Liver (tissue), 8 donors: ENCODE measurements at regions not wholly inside any gene's neighbourhood (a gene's known extent, or its start where the extent isn't known, plus 50 kb on each side); places are given as distances from the start of the nearest gene placed in this dataset.

Experiments used
- DNase-seq: peaks from one replicate; pipeline ENCODE4 v3.0.0-alpha.2; 2017; ENCODE audit warnings: low spot score
- H3K27ac ChIP-seq, 2 donors: one replicate each; pipeline ENCODE4 v1.7.0; 2013; ENCODE audit warnings: inconsistent platforms in 2 of 2, low read length in 2 of 2, control low read depth in 1 of 2, low read depth in 1 of 2, mild to moderate bottlenecking in 1 of 2
- H3K27me3 ChIP-seq, 4 donors: one replicate each; pipeline versions ENCODE4 v1.6.1 to v1.7.0; 2013; ENCODE audit warnings: low read length in 3 of 4, inconsistent platforms in 1 of 4, mild to moderate bottlenecking in 1 of 4, moderate library complexity in 1 of 4; ENCODE audit not compliant: control insufficient read depth in 4 of 4, insufficient read depth in 4 of 4
- H3K36me3 ChIP-seq, 4 donors: one replicate each; pipeline versions ENCODE4 v1.6.1 to v1.7.0; 2013; ENCODE audit warnings: low read length in 3 of 4, mild to moderate bottlenecking in 3 of 4, low read depth in 1 of 4, moderate library complexity in 1 of 4; ENCODE audit not compliant: control insufficient read depth in 4 of 4, insufficient read depth in 3 of 4
- H3K4me1 ChIP-seq, 4 donors: one replicate each; pipeline versions ENCODE4 v1.6.1 to v1.7.0; 2013; ENCODE audit warnings: low read length in 3 of 4, mild to moderate bottlenecking in 3 of 4, moderate library complexity in 1 of 4; ENCODE audit not compliant: control insufficient read depth in 4 of 4, insufficient read depth in 4 of 4
- H3K4me3 ChIP-seq, 3 donors: one replicate each; pipeline versions ENCODE4 v1.6.1 to v1.7.0; 2013; ENCODE audit warnings: low read length in 3 of 3, control low read depth in 1 of 3, low read depth in 1 of 3, mild to moderate bottlenecking in 1 of 3
- H3K9ac ChIP-seq, 2 donors: one replicate each; pipeline ENCODE4 v1.7.0; 2013; ENCODE audit warnings: low read length in 2 of 2, mild to moderate bottlenecking in 2 of 2, moderate library complexity in 2 of 2, control low read depth in 1 of 2, low read depth in 1 of 2
- H3K9me3 ChIP-seq, 4 donors: one replicate each; pipeline versions ENCODE4 v1.6.1 to v1.7.0; 2013; ENCODE audit warnings: low read length in 3 of 4; ENCODE audit not compliant: control insufficient read depth in 4 of 4
- EGR1 ChIP-seq, 2 donors: IDR thresholded peaks; 2 replicates each; pipeline ENCODE4 v1.6.1; 2016 to 2018; ENCODE audit warnings: antibody characterized with exemption in 2 of 2, low read depth in 2 of 2
- FOXA1 ChIP-seq: IDR thresholded peaks from 2 replicates; pipeline ENCODE4 v1.6.1; 2016; ENCODE audit warnings: antibody characterized with exemption
- FOXA2 ChIP-seq: IDR thresholded peaks from 2 replicates; pipeline ENCODE4 v1.6.1; 2016; ENCODE audit warnings: antibody characterized with exemption
- GABPA ChIP-seq, 2 donors: IDR thresholded peaks in 1 of 2; conservative IDR thresholded peaks in 1 of 2; 2 replicates each; pipeline ENCODE4 v1.6.1; 2016; ENCODE audit warnings: antibody characterized with exemption in 2 of 2, mild to moderate bottlenecking in 1 of 2, moderate library complexity in 1 of 2
- HNF4A ChIP-seq, 2 donors: conservative IDR thresholded peaks; 2 replicates each; pipeline ENCODE4 v1.6.1; 2016; ENCODE audit warnings: antibody characterized with exemption in 2 of 2, mild to moderate bottlenecking in 2 of 2
- HNF4G ChIP-seq: IDR thresholded peaks from 2 replicates; pipeline ENCODE4 v1.6.1; 2016; ENCODE audit warnings: antibody characterized with exemption
- NR2F2 ChIP-seq: IDR thresholded peaks from 2 replicates; pipeline ENCODE4 v1.6.1; 2016; ENCODE audit warnings: antibody characterized with exemption
- RAD21 ChIP-seq, 2 donors: IDR thresholded peaks; 2 replicates each; pipeline ENCODE4 v1.6.1; 2016; ENCODE audit warnings: antibody characterized with exemption in 2 of 2, mild to moderate bottlenecking in 2 of 2
- RXRA ChIP-seq, 2 donors: IDR thresholded peaks; 2 replicates each; pipeline ENCODE4 v1.6.1; 2017 to 2018; ENCODE audit warnings: antibody characterized with exemption in 2 of 2, mild to moderate bottlenecking in 1 of 2
- TAF1 ChIP-seq: conservative IDR thresholded peaks from 2 replicates; pipeline ENCODE4 v1.6.1; 2016; ENCODE audit warnings: antibody characterized with exemption, mild to moderate bottlenecking
- YY1 ChIP-seq: IDR thresholded peaks from 2 replicates; pipeline ENCODE4 v1.6.1; 2016; ENCODE audit warnings: antibody characterized with exemption, mild to moderate bottlenecking
- WGBS: extraction: QIAGEN DNeasy Blood & Tissue Kit; methylation state at CpG from one replicate; pipeline ENCODE4 v1.1.7; 2013; 5-methylcytosine and 5-hydroxymethylcytosine counted together
- TF ChIP-seq, protein P1 (sequence below): IDR thresholded peaks from 2 replicates; pipeline ENCODE4 v1.6.1; 2016; ENCODE audit warnings: antibody characterized with exemption, mild to moderate bottlenecking
- TF ChIP-seq, protein P2 (sequence below): IDR thresholded peaks from 2 replicates; pipeline ENCODE4 v1.6.1; 2016; ENCODE audit warnings: antibody characterized with exemption
- TF ChIP-seq, protein P3 (sequence below): IDR thresholded peaks from 2 replicates; pipeline ENCODE4 v1.6.1; 2016; ENCODE audit warnings: antibody characterized with exemption
- TF ChIP-seq, protein P4 (sequence below): IDR thresholded peaks from 2 replicates; pipeline ENCODE4 v1.6.1; 2016; ENCODE audit warnings: antibody characterized with exemption
- TF ChIP-seq, protein P5 (sequence below): fragments of 150-350 bp; IDR thresholded peaks from 2 replicates; pipeline ENCODE4 v1.5.1; 2017; ENCODE audit warnings: improper control_type of control experiment, low read depth, low read length; ENCODE audit not compliant: missing input control
- donor health status: healthy.
- donor health status: healthy.
- donor health status: healthy.
- donor health status: healthy.
- donor health status: healthy.

DNA sequence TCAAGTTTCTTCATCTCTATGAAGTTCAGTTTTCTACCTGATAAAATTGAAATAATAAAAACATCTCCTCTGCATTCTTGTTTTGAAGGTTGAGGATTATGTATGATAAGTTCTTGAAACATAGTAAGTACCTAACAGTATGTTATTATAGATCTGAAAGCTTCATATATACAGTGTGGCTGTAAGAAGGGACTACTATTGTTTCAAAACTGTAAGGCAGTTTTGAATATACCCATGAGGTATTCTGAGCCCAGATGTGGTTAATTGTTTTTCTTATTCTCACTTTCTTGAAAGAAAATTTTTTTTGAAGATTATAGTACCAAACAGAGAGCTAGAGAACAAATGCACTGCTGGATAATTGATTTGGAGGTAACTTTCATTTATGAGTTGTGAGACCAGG lies 383.2 kb downstream of the CHSY3 start:
- H3K27me3 ChIP-seq, result no peaks in the 10 kb centered on the region
- TF ChIP-seq NR2F2 (no peak), RXRA (IDR thresholded peaks at IDR 0.05) (no peak), YY1 (no peak), HNF4G (no peak), FOXA1 (no peak), GABPA (IDR thresholded peaks at IDR 0.05 in 1 of 2, conservative IDR thresholded peaks at IDR 0.05 in 1 of 2) (no peak), FOXA2 (no peak), RAD21 (IDR thresholded peaks at IDR 0.05) (no peak)
- TF ChIP-seq, protein P1, sequence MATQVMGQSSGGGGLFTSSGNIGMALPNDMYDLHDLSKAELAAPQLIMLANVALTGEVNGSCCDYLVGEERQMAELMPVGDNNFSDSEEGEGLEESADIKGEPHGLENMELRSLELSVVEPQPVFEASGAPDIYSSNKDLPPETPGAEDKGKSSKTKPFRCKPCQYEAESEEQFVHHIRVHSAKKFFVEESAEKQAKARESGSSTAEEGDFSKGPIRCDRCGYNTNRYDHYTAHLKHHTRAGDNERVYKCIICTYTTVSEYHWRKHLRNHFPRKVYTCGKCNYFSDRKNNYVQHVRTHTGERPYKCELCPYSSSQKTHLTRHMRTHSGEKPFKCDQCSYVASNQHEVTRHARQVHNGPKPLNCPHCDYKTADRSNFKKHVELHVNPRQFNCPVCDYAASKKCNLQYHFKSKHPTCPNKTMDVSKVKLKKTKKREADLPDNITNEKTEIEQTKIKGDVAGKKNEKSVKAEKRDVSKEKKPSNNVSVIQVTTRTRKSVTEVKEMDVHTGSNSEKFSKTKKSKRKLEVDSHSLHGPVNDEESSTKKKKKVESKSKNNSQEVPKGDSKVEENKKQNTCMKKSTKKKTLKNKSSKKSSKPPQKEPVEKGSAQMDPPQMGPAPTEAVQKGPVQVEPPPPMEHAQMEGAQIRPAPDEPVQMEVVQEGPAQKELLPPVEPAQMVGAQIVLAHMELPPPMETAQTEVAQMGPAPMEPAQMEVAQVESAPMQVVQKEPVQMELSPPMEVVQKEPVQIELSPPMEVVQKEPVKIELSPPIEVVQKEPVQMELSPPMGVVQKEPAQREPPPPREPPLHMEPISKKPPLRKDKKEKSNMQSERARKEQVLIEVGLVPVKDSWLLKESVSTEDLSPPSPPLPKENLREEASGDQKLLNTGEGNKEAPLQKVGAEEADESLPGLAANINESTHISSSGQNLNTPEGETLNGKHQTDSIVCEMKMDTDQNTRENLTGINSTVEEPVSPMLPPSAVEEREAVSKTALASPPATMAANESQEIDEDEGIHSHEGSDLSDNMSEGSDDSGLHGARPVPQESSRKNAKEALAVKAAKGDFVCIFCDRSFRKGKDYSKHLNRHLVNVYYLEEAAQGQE, result no peak
- TF ChIP-seq, protein P2, sequence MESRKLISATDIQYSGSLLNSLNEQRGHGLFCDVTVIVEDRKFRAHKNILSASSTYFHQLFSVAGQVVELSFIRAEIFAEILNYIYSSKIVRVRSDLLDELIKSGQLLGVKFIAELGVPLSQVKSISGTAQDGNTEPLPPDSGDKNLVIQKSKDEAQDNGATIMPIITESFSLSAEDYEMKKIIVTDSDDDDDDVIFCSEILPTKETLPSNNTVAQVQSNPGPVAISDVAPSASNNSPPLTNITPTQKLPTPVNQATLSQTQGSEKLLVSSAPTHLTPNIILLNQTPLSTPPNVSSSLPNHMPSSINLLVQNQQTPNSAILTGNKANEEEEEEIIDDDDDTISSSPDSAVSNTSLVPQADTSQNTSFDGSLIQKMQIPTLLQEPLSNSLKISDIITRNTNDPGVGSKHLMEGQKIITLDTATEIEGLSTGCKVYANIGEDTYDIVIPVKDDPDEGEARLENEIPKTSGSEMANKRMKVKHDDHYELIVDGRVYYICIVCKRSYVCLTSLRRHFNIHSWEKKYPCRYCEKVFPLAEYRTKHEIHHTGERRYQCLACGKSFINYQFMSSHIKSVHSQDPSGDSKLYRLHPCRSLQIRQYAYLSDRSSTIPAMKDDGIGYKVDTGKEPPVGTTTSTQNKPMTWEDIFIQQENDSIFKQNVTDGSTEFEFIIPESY, result no peak
- TF ChIP-seq, protein P3, sequence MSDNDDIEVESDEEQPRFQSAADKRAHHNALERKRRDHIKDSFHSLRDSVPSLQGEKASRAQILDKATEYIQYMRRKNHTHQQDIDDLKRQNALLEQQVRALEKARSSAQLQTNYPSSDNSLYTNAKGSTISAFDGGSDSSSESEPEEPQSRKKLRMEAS, result no peak
- TF ChIP-seq, protein P4, sequence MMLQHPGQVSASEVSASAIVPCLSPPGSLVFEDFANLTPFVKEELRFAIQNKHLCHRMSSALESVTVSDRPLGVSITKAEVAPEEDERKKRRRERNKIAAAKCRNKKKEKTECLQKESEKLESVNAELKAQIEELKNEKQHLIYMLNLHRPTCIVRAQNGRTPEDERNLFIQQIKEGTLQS, result no peak
- no peak for DNase-seq
- no peaks in the 10 kb centered on the region for H3K9me3 ChIP-seq
- H3K27ac ChIP-seq, result no peak overlapping the region
- H3K4me1 ChIP-seq, result no peaks in the 10 kb centered on the region
- H3K36me3 ChIP-seq, result no peaks in the 10 kb centered on the region
- no peak overlapping the region for H3K9ac ChIP-seq
- no peak overlapping the region for H3K4me3 ChIP-seq

DNA sequence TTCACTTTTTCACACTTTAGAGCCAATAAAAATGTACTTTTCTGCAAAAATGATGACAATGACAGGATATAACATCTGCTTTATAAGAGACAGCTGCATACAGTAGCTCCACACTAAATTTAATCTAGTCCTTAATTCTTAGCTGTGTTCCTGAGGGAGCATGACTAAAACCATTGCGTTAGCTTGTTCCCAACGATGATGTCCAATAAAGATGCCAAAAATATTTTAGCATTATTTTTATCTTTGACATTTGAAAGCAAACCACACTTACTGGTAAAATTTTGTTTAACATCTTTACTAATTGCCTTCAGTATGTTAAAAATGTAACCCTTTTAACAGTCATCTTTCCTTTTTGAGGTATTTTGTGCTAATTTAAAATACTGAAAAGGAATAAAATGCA lies 382.7 kb downstream of the CHSY3 start:
- H3K36me3 ChIP-seq, result no peaks in the 10 kb centered on the region
- no peak for TF ChIP-seq HNF4G
- TF ChIP-seq NR2F2, result no peak
- no peak for TF ChIP-seq RXRA (IDR thresholded peaks at IDR 0.05)
- TF ChIP-seq YY1, result no peak
- H3K9ac ChIP-seq, result no peak overlapping the region
- H3K27ac ChIP-seq, result no peak overlapping the region
- no peaks in the 10 kb centered on the region for H3K9me3 ChIP-seq
- no peak overlapping the region for H3K4me3 ChIP-seq
- WGBS, result 79% methylated on average over 2 of the region's 2 CpGs
- DNase-seq, result no peak
- H3K4me1 ChIP-seq, result no peaks in the 10 kb centered on the region
- no peaks in the 10 kb centered on the region for H3K27me3 ChIP-seq

DNA sequence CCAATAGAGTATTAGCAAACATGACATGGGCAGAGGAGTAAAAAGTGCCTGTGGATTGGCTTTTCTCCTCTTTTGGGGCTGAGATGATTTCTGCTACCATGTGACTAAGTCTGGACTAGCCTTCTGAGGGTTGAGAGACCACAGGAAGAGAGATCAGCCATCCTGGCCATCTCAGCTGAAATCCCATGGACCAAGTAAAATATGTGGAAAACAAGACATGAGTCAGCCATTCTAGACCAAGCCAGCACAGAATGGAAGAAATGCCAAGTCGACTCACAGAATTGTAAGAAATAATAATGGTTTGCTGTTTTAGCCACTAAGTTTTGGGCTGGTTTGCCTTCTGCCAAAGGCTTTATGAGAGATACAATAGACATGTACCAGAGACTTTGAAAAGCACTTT lies 377.8 kb downstream of the CHSY3 start:
- no peak for DNase-seq
- Histone ChIP-seq H3K9ac (no peak overlapping the region), H3K4me3 (no peak overlapping the region), H3K36me3 (no peaks in the 10 kb centered on the region), H3K27ac (no peak overlapping the region), H3K9me3 (no peaks in the 10 kb centered on the region), H3K4me1 (no peaks in the 10 kb centered on the region), H3K27me3 (no peaks in the 10 kb centered on the region)
- WGBS, result 85% methylated on average over 1 of the region's 1 CpG
- TF ChIP-seq, protein P5, sequence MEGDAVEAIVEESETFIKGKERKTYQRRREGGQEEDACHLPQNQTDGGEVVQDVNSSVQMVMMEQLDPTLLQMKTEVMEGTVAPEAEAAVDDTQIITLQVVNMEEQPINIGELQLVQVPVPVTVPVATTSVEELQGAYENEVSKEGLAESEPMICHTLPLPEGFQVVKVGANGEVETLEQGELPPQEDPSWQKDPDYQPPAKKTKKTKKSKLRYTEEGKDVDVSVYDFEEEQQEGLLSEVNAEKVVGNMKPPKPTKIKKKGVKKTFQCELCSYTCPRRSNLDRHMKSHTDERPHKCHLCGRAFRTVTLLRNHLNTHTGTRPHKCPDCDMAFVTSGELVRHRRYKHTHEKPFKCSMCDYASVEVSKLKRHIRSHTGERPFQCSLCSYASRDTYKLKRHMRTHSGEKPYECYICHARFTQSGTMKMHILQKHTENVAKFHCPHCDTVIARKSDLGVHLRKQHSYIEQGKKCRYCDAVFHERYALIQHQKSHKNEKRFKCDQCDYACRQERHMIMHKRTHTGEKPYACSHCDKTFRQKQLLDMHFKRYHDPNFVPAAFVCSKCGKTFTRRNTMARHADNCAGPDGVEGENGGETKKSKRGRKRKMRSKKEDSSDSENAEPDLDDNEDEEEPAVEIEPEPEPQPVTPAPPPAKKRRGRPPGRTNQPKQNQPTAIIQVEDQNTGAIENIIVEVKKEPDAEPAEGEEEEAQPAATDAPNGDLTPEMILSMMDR, result no peak
- no peak for TF ChIP-seq HNF4A (conservative IDR thresholded peaks at IDR 0.05)
- no peak for TF ChIP-seq TAF1
- TF ChIP-seq FOXA2, result no peak
- no peak for TF ChIP-seq HNF4G
- TF ChIP-seq, protein P3, result no peak
- TF ChIP-seq GABPA (IDR thresholded peaks at IDR 0.05 in 1 of 2, conservative IDR thresholded peaks at IDR 0.05 in 1 of 2), result no peak
- no peak for TF ChIP-seq NR2F2
- TF ChIP-seq YY1, result no peak
- TF ChIP-seq RXRA (IDR thresholded peaks at IDR 0.05), result no peak
- TF ChIP-seq, protein P4, result no peak
- no peak for TF ChIP-seq EGR1 (IDR thresholded peaks at IDR 0.05; ENCODE audit: low read depth in 2 of 2)
